GM06990 (cell line): ENCODE measurements at regions not wholly inside any gene's neighbourhood (a gene's known extent, or its start where the extent isn't known, plus 50 kb on each side); places are given as distances from the start of the nearest gene placed in this dataset.

Experiments
- DNase-seq: peaks from one replicate; pipeline ENCODE4 v3.0.0-alpha.2; 2011; ENCODE audit not compliant: insufficient read length; ENCODE audit errors: extremely low read depth
- H3K27me3 ChIP-seq: replicated peaks from 2 replicates; pipeline ENCODE4 v1.6.0; 2011; ENCODE audit warnings: low read length; ENCODE audit not compliant: control insufficient read depth, insufficient read depth
- H3K36me3 ChIP-seq: 2 replicates; pipeline ENCODE4 v1.5.1; 2011; ENCODE audit warnings: low read length; ENCODE audit not compliant: control insufficient read depth, insufficient read depth
- H3K4me3 ChIP-seq: replicated peaks from 2 replicates; pipeline ENCODE4 v1.5.1; 2011; ENCODE audit warnings: low read depth, mild to moderate bottlenecking, control low read depth, low read length
- TF ChIP-seq, protein P1 (sequence below): IDR thresholded peaks from 2 replicates; pipeline ENCODE4 v1.5.1; 2011; ENCODE audit warnings: low read length, control low read depth, mild to moderate bottlenecking, inconsistent platforms; ENCODE audit not compliant: insufficient read depth, poor library complexity, severe bottlenecking

DNA sequence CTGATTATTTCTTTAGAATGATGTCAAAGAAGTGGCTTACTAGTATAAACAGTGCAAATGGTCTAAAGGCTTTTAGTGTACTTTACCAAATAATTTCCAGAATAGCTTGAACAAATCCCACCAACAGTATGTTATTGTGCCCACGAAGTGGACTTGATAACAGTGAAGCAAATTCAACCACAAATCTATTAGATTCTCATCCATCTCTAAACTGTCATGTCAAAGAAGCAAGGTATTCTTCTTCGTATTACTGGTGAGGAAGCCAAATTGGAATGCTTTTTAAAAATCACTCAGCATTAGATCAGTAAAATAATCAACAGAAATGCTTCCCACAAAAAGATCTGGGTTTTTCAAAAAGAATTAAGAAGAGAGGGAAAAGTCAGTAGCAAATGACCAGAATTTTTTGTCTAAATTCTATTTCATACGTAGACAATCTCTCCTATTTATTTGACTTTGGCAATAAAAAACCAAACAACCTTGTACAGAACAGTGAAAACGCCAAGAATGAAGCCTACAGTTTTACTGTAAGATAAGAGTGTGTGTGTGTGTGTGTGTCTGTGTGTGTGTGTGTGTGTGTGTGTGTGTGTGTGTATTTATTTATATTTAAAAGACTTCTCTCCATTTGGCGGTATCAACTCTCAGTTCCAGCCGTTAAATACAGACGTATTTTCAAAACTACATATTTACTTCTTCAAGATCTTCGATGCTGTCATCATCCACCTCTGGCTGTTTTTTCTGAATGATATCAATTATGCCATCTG lies 114.6 kb downstream of the CYB561 start:
- Histone ChIP-seq H3K36me3 (no peaks in the 10 kb centered on the region), H3K4me3 (no peak overlapping the region), H3K27me3 (no peaks in the 10 kb centered on the region)
- no peak for DNase-seq
- TF ChIP-seq, protein P1, sequence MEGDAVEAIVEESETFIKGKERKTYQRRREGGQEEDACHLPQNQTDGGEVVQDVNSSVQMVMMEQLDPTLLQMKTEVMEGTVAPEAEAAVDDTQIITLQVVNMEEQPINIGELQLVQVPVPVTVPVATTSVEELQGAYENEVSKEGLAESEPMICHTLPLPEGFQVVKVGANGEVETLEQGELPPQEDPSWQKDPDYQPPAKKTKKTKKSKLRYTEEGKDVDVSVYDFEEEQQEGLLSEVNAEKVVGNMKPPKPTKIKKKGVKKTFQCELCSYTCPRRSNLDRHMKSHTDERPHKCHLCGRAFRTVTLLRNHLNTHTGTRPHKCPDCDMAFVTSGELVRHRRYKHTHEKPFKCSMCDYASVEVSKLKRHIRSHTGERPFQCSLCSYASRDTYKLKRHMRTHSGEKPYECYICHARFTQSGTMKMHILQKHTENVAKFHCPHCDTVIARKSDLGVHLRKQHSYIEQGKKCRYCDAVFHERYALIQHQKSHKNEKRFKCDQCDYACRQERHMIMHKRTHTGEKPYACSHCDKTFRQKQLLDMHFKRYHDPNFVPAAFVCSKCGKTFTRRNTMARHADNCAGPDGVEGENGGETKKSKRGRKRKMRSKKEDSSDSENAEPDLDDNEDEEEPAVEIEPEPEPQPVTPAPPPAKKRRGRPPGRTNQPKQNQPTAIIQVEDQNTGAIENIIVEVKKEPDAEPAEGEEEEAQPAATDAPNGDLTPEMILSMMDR = no peak

DNA sequence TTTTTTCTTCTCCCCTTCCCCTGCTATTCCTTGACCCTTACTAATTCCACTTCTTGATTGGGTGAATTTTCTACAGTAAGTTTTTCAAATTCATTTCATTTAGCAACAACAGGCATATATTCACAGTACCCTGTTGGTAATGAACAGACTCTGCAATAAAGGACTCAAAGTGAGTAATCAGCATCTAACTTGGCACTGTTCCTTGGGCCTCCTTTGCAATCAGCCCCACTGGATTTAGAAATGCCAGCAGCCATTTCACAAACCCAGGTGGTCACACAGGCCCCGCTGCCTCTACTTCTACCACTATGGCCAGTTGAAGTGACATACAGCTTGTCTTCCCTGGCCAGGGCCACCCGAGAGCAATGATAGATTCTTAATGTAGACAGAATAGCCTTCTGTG lies 113.8 kb downstream of the CYB561 start:
- Histone ChIP-seq H3K4me3 (no peak overlapping the region), H3K36me3 (no peaks in the 10 kb centered on the region), H3K27me3 (no peaks in the 10 kb centered on the region)
- no peak for DNase-seq
- TF ChIP-seq, protein P1 = no peak

DNA sequence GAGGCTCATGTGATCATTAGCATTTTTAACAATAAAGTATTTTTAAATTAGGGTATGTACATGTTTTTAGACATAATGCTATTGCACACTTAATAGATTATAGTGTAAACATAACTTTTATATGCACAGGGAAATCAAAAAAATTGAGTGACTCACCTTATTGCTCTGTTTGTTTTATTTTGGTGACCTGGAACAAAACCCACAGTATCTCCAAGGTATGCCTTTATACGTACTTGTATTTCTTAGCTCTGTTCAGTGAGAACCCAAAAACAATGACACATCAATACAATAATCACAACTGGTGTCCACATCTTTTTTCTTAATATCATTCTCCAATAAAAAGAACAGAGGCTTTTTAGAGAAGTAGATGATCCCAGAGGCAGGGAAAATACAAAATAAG lies 112.2 kb downstream of the CYB561 start:
- H3K27me3 ChIP-seq = no peaks in the 10 kb centered on the region
- H3K36me3 ChIP-seq = no peaks in the 10 kb centered on the region
- H3K4me3 ChIP-seq = no peak overlapping the region
- TF ChIP-seq, protein P1 = no peak
- DNase-seq = no peak

DNA sequence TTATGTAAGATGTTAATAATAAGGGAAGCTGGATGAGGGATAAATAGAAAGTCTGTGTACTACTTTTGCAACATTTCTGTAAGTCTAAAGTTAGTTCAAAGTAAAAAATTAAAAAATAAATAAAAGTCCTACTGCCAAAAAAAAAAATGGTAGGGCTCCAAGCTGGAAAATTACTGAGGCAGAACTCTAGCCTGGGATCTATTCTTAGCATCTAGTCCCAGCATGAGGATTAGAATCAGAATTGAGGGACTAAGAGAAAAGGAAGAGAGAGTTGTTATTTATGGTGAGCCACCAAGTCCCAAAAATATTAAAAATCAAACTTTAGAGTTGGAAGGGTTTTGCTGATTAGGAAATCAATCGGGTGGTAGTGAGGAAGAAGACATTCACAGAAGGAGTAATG lies 110.3 kb downstream of the CYB561 start:
- Histone ChIP-seq H3K4me3 (no peak overlapping the region), H3K36me3 (no peaks in the 10 kb centered on the region), H3K27me3 (no peaks in the 10 kb centered on the region)
- TF ChIP-seq, protein P1 = no peak
- DNase-seq = no peak

DNA sequence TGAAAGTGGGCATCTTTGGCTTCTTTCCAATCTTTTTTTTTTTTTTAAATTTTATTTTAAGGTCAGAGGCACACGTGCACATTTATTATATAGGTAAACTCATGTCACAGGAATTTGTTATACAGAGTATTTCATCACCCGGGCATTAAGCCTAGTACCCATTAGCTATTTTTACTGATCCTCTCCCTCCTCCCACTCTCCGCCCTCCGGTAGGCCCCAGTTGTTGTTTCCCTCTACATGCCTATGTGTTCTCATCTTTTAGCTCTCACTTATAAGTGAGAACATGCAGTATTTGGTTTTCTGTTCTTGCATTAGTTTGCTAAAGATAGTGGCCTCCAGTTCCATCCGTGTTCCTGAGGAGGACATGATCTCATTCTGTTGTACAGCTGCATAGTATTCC lies 108.5 kb downstream of the CYB561 start:
- no peaks in the 10 kb centered on the region for H3K27me3 ChIP-seq
- no peak for DNase-seq
- TF ChIP-seq, protein P1 = no peak
- H3K36me3 ChIP-seq = no peaks in the 10 kb centered on the region
- H3K4me3 ChIP-seq = no peak overlapping the region

DNA sequence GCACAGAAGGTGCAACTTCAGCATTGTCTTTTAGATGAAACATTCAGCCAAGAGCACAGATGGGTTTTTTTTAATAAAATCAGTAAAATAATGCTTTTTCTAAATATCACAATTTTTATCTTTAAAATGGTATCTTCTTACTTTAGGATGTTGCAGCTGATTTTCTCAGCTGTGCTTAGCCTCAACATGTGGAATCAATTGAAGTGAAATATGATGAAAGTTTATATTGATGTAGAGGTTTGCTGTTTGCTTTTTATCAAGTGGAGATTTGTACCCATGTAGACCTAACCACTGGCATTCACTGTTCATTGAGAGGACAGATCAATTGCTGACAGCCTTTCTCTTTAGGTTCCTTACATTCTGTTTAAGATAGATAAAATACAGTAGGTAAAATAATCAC lies 107.8 kb downstream of the CYB561 start:
- TF ChIP-seq, protein P1 = no peak
- Histone ChIP-seq H3K27me3 (no peaks in the 10 kb centered on the region), H3K36me3 (no peaks in the 10 kb centered on the region), H3K4me3 (no peak overlapping the region)
- no peak for DNase-seq
